ENCODE measurements at regions not wholly inside any gene's neighbourhood (a gene's known extent, or its start where the extent isn't known, plus 50 kb on each side); places are given as distances from the start of the nearest gene placed in this dataset.

DNA sequence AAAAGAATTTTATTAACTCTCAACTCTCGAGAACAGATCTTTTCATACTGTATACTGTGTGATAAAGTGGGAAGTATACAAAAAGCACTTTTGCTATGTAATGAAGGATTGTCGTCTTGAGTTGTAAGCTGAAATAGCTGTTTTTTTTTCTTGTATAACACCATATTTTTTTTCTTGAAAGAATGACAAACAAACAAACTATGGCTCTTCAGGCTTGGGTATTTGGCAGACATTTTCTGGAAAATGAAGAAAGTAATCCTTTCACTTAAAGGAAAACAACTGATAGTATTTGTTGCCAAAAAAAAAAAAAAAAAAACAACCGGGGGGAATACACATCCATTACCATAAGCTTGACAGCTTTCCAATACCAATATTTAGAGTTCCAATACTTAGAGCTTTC, 230.4 kb downstream of the ICOS start:
- TF ChIP-seq ATF1 (CRISPR knock-in tag; IDR thresholded peaks at IDR 0.05) (no peak), IRF2 (CRISPR knock-in tag; IDR thresholded peaks at IDR 0.05; ENCODE audit: borderline replicate concordance, low read depth) (no peak), FOXJ3 (CRISPR knock-in tag; IDR thresholded peaks at IDR 0.05; ENCODE audit: borderline replicate concordance) (no peak)
- TF ChIP-seq, protein P1, sequence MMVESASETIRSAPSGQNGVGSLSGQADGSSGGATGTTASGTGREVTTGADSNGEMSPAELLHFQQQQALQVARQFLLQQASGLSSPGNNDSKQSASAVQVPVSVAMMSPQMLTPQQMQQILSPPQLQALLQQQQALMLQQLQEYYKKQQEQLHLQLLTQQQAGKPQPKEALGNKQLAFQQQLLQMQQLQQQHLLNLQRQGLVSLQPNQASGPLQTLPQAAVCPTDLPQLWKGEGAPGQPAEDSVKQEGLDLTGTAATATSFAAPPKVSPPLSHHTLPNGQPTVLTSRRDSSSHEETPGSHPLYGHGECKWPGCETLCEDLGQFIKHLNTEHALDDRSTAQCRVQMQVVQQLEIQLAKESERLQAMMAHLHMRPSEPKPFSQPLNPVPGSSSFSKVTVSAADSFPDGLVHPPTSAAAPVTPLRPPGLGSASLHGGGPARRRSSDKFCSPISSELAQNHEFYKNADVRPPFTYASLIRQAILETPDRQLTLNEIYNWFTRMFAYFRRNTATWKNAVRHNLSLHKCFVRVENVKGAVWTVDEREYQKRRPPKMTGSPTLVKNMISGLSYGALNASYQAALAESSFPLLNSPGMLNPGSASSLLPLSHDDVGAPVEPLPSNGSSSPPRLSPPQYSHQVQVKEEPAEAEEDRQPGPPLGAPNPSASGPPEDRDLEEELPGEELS (CRISPR knock-in tag; IDR thresholded peaks at IDR 0.05): no peak
